ENCODE measurements at regions not wholly inside any gene's neighbourhood (a gene's known extent, or its start where the extent isn't known, plus 50 kb on each side); places are given as distances from the start of the nearest gene placed in this dataset.

DNA sequence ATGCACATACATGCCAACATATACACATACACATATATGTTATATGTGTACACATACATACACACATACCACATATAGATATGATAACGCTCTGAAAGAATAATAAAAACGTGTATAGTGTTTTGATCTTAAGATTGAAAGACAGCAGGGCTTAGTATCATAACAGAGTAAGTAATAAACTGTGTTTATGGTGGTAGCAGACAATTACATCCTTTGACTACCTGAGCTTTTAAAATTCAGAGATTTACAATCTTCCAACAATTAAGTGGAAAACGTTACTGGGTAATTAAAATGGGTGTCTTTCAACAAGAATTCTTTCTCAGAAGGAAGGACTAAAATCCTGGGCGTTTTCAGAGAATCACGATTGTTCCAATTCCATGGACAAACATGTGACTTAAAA, 552.4 kb downstream of the EPHA4 start:
- ChIA-PET POLR2A (no interaction called here), CTCF (no interaction called here)
- DNase-seq (ENCODE audit: extremely low spot score): no peak

DNA sequence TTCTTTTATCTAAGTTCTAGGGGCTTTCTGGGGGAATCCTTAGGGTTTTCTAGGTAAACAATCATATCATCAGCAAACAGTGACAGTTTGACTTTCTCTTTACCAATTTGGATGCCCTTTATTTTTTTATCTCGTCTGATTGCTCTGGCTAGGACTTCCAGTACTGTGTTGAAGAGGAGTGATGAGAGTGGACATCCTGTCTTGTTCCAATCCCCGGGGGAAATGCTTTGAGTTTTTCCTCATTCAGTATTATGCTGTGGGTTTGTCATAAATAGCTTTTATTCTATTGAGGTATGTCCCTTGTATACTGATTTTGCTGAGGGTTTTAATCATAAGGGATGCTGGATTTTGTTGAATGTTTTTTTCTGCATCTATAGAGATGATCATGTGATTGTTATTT, 549.5 kb downstream of the EPHA4 start:
- TF ChIP-seq CTBP1 (IDR thresholded peaks at IDR 0.05; ENCODE audit: borderline replicate concordance) (no peak), TARDBP (IDR thresholded peaks at IDR 0.05) (no peak), SP1 (IDR thresholded peaks at IDR 0.05) (no peak), ELF4 (IDR thresholded peaks at IDR 0.05) (no peak), HDGF (IDR thresholded peaks at IDR 0.05; ENCODE audit: borderline replicate concordance) (no peak), SUZ12 (IDR thresholded peaks at IDR 0.05) (no peak)
- POLR2A ChIA-PET: no interaction called here
- DNase-seq (ENCODE audit: extremely low spot score): no peak
- CTCF ChIA-PET: no interaction called here

More for the DNA sequence above, 552.4 kb downstream of the EPHA4 start:
- TF ChIP-seq SP1 (IDR thresholded peaks at IDR 0.05): no peak

DNA sequence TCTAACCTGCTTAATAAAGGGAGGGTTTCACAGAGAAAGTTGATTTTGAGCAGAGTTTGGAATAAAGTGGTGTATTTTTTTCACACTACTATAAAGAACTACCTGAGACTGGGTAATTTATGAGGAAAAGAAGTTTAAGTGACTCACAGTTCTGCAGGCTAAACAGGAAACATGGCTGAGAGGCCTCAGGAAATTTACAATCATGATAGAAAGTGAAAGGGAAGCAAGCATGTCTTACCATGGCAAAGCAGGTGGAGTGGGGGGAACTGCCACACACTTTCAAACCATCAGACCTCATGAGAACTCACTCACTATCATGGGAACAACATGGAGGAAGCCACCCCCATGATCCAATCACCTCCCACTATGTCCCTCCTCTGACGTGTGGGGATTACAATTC, 546.7 kb downstream of the EPHA4 start:
- POLR2A ChIA-PET: no interaction called here

DNA sequence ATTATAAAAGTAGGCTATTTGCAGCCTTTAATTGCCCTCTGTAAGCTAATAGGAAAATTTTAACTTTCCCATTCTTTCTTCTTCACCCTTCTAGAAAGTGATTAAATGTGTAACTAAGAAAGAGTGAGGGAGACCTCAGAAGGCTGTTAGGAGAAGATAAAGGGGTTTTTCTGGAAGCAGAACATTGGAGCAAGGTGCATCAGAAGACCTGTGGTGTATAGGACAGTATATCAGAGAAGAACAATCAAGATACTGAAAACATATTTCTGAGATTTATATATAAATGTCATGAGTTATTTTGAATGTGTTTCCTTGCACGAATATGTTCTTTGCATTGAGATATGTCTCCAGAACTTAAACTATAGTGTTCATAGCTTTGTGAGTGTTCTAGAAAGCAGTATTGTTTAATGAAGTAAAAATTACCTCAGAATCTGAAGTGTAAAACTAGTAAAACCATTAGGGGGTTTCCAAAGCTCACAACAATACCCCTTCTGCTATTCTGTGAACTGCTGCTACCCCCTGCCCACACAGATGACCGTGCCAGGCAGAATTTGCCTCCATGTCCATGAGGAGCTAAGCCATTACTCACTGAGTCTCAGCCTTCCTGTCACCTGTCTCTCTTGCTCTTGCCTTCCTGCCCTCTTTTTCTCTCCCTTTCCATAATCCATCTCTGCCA, 537.9 kb downstream of the EPHA4 start:
- no peak for TF ChIP-seq FOXM1 (IDR thresholded peaks at IDR 0.05; ENCODE audit: borderline replicate concordance)
- TF ChIP-seq TARDBP (IDR thresholded peaks at IDR 0.05): no peak
- TF ChIP-seq ZNF384 (IDR thresholded peaks at IDR 0.05): no peak
- no peak for TF ChIP-seq CTBP1 (IDR thresholded peaks at IDR 0.05; ENCODE audit: borderline replicate concordance)
- no peak for TF ChIP-seq SUZ12 (IDR thresholded peaks at IDR 0.05)
- TF ChIP-seq, protein P1, sequence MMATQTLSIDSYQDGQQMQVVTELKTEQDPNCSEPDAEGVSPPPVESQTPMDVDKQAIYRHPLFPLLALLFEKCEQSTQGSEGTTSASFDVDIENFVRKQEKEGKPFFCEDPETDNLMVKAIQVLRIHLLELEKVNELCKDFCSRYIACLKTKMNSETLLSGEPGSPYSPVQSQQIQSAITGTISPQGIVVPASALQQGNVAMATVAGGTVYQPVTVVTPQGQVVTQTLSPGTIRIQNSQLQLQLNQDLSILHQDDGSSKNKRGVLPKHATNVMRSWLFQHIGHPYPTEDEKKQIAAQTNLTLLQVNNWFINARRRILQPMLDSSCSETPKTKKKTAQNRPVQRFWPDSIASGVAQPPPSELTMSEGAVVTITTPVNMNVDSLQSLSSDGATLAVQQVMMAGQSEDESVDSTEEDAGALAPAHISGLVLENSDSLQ (IDR thresholded peaks at IDR 0.05): no peak
- TF ChIP-seq ARNT (IDR thresholded peaks at IDR 0.05): no peak
- TF ChIP-seq FOXK2 (IDR thresholded peaks at IDR 0.05): no peak
- TF ChIP-seq L3MBTL2 (conservative IDR thresholded peaks at IDR 0.05): no peak
- TF ChIP-seq LEF1 (IDR thresholded peaks at IDR 0.05; ENCODE audit: borderline replicate concordance): no peak
- no peak for TF ChIP-seq SP1 (IDR thresholded peaks at IDR 0.05)
- TF ChIP-seq HDGF (IDR thresholded peaks at IDR 0.05; ENCODE audit: borderline replicate concordance): no peak
- TF ChIP-seq FOXA1 (IDR thresholded peaks at IDR 0.05): no peak
- no peak for TF ChIP-seq ELF4 (IDR thresholded peaks at IDR 0.05)
- TF ChIP-seq NFRKB (IDR thresholded peaks at IDR 0.05): no peak
- DNase-seq (ENCODE audit: extremely low spot score): no peak
- ChIA-PET CTCF (no interaction called here), POLR2A (no interaction called here)

More for the DNA sequence above, 546.7 kb downstream of the EPHA4 start:
- no peak for DNase-seq (ENCODE audit: extremely low spot score)
- TF ChIP-seq NFRKB (IDR thresholded peaks at IDR 0.05): no peak
- no peak for TF ChIP-seq ELF4 (IDR thresholded peaks at IDR 0.05)
- no peak for TF ChIP-seq SUZ12 (IDR thresholded peaks at IDR 0.05)
- no peak for TF ChIP-seq L3MBTL2 (conservative IDR thresholded peaks at IDR 0.05)
- no peak for TF ChIP-seq BHLHE40 (IDR thresholded peaks at IDR 0.05; ENCODE audit: borderline replicate concordance)
- TF ChIP-seq FOXA1 (IDR thresholded peaks at IDR 0.05): no peak
- TF ChIP-seq LEF1 (IDR thresholded peaks at IDR 0.05; ENCODE audit: borderline replicate concordance): no peak
- no peak for TF ChIP-seq HDGF (IDR thresholded peaks at IDR 0.05; ENCODE audit: borderline replicate concordance)
- no peak for TF ChIP-seq CTBP1 (IDR thresholded peaks at IDR 0.05; ENCODE audit: borderline replicate concordance)
- no peak for TF ChIP-seq ZNF384 (IDR thresholded peaks at IDR 0.05)
- TF ChIP-seq FOXK2 (IDR thresholded peaks at IDR 0.05): no peak
- TF ChIP-seq FOXM1 (IDR thresholded peaks at IDR 0.05; ENCODE audit: borderline replicate concordance): no peak
- TF ChIP-seq SP1 (IDR thresholded peaks at IDR 0.05): no peak
- TF ChIP-seq TARDBP (IDR thresholded peaks at IDR 0.05): no peak
- TF ChIP-seq ARNT (IDR thresholded peaks at IDR 0.05): no peak
- CTCF ChIA-PET: no interaction called here

DNA sequence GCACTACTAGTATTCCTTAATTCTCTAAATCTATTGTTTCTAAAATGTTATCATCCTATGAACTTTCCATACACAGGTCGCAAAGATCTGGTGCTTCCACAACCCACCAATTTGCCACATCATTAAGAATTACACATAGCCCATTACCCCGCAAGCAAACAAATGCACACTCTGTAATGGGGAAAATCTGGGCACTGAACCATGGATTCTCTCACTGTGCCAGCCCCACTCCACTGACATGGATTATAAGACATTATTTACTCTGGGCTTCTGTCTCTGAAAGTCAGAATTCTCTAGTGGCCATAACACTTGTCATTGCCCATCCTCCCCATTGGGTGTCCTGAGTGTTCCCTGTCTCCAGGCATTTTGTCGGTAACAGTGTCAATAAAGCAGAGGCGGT, 537.1 kb downstream of the EPHA4 start:
- no peak for DNase-seq (ENCODE audit: extremely low spot score)
- TF ChIP-seq FOXA1 (IDR thresholded peaks at IDR 0.05) (no peak), ELF4 (IDR thresholded peaks at IDR 0.05) (no peak), HDGF (IDR thresholded peaks at IDR 0.05; ENCODE audit: borderline replicate concordance) (no peak), NFRKB (IDR thresholded peaks at IDR 0.05) (no peak), CTBP1 (IDR thresholded peaks at IDR 0.05; ENCODE audit: borderline replicate concordance) (no peak), L3MBTL2 (conservative IDR thresholded peaks at IDR 0.05) (no peak), FOXK2 (IDR thresholded peaks at IDR 0.05) (no peak), ARNT (IDR thresholded peaks at IDR 0.05) (no peak), SUZ12 (IDR thresholded peaks at IDR 0.05) (no peak), SP1 (IDR thresholded peaks at IDR 0.05) (no peak), LEF1 (IDR thresholded peaks at IDR 0.05; ENCODE audit: borderline replicate concordance) (no peak)
- TF ChIP-seq, protein P1 (IDR thresholded peaks at IDR 0.05): no peak
- ChIA-PET CTCF (no interaction called here), POLR2A (no interaction called here)

DNA sequence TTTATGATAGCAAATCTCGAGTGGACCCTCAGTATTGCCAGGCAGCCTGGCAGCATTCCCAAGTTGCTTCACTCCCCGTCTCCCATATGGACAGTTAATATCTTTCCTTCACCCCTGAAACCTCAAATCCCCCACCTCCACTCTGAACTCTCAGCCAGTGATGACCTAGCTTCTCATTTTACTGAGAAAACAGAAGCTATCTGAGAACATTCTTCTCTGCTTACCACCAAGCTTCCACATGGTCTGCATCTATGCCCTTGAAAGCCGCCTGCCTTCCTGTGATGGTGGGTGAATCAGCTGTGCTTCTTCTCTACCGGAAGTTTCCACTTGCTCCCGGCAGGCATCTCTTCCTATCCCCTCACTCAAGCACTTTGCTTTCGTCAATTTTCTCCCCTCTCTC, 529.2 kb downstream of the EPHA4 start:
- CTCF ChIA-PET: no interaction called here
- TF ChIP-seq, protein P1 (IDR thresholded peaks at IDR 0.05): no peak
- TF ChIP-seq CTBP1 (IDR thresholded peaks at IDR 0.05; ENCODE audit: borderline replicate concordance) (no peak), TARDBP (IDR thresholded peaks at IDR 0.05) (no peak), ZNF384 (IDR thresholded peaks at IDR 0.05) (no peak), FOXA1 (IDR thresholded peaks at IDR 0.05) (no peak), SP1 (IDR thresholded peaks at IDR 0.05) (no peak), HDGF (IDR thresholded peaks at IDR 0.05; ENCODE audit: borderline replicate concordance) (no peak), ARNT (IDR thresholded peaks at IDR 0.05) (no peak), BHLHE40 (IDR thresholded peaks at IDR 0.05; ENCODE audit: borderline replicate concordance) (no peak), L3MBTL2 (conservative IDR thresholded peaks at IDR 0.05) (no peak), FOXM1 (IDR thresholded peaks at IDR 0.05; ENCODE audit: borderline replicate concordance) (no peak), SUZ12 (IDR thresholded peaks at IDR 0.05) (no peak)
- no peak for DNase-seq (ENCODE audit: extremely low spot score)
- POLR2A ChIA-PET: no interaction called here

Data from HEK293T (cell line).